GM12874 (cell line): ENCODE measurements at regions not wholly inside any gene's neighbourhood (a gene's known extent, or its start where the extent isn't known, plus 50 kb on each side); places are given as distances from the start of the nearest gene placed in this dataset.

Experiments
- CTCF ChIP-seq: IDR thresholded peaks from 2 replicates; pipeline ENCODE4 v1.5.1; 2011; ENCODE audit warnings: low read depth, mild to moderate bottlenecking, control low read depth, low read length, moderate library complexity; ENCODE audit not compliant: insufficient read depth

DNA sequence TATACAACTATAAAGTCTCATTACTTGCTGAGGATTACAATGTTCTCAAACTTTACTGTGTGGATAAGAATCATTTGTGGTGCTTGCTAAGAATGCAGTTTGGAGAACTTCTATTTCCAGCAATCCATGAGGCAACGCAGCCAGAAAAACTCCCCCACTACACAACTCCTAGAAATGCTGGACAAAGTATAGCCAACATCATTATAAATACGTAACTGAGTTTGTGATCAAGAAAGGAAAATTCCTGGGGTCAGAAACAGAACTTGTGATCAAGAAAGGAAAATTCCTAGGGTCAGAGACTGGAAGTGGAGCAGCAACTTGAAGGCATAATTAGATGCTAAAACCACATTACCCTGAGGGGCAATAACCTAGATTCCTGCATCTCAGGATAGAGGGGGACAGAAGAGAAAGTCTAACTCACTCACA lies 81.1 kb downstream of the MAT2B start:
- no peak for TF ChIP-seq CTCF

DNA sequence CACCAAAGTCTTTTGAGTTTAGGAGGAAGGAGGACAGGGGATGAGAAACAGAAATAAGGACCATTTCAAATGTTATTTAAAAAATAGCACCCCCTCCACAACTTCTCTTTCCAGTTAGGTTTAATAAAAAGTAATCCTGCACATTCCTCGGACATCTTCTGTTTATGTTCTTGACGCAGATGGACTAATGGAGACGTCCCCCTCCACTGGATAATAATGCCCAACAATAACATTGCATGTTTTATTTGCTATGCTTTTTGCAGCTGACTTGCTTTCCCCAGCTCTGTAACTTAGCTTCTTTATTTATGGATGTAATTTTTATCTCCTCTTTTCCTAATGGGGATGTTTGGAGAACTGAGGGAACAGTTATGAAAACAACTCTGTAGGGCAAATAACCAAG lies 89.5 kb downstream of the MAT2B start:
- TF ChIP-seq CTCF: no peak

DNA sequence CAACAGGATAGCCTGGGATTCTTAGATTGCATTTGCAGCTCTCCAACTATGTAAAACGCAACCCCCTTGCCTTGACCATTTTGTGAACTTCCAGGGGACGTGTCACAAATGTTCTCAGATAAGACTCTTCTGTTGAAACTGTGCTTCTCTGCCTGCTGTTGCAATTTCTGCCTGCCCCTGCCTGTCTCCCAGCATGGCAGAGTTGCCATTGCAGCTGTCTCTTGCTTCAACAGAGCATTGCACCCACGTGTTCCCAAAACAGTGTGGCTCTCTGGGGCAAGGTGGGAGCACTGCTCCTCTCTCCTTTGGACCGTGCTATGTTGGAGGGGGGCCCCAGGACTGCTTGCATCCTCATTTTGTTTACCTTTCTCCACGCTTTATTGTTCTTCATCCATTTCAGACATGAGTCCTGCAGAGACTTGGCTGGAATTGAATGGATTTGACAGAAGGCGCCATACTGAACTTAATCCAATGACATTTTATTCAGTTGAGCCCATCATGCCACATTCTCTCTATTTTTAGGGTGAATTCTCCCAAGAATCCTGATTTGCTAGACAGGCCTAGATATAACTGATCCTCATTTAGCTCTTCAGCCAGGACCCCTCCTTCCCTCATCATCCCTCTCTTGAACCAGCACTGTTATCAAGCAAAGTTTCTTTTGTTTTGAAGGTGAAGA lies 90.7 kb downstream of the MAT2B start:
- no peak for TF ChIP-seq CTCF

DNA sequence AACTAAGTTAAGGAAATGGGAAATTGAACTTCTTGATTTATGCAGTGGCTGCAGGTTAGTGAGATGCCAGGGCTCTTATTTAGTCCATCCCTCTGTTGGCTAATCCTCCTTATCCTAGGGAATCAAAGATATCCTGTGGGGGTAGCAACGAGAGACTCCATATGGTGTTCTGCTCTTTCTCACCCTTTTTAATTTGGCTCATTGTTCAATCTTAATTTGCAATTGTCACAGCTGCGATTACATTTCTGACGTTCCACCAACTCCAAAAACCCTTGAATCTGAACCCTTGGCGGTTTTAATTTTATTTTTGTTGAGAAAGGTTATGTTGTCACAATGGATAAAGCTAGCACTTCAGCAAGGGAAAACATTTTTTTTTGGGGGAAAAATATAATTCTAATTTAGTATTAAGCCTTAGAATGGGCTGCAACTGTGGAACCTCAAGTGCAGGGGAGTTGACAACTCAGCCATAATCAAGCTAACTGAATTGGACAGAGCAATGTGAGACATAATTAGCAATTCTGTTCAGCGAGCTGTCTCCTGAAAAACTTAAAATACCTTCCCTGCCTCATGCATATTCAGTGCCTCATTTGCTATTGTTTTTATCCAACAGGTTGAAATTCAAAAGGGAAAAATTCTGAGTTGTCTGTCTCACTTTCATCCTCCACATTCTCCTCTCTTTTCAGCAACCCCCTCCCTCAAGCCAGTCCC lies 91.3 kb downstream of the MAT2B start:
- TF ChIP-seq CTCF: no peak

GRCh38 chr5:163604013-163604412 lies 98.6 kb downstream of the MAT2B start:
- no peak for TF ChIP-seq CTCF

DNA sequence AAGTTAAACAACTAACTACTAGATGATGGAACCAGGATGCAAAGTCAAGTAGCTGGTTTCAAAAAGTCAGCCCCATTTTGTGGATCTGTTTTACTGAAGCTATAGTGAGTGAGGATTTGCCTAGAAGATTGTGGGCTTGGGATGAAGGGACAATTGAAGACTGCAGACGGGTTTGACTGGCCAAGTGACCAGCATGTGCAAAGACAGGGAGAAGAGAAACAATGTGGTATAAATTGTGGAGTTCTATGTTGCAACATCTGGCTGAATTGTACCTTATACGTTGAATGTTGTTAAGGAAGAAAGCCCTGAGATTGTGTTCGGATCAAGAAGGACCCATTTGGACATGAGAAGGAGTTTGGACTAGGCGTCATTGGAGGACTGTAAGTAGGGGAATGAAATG lies 101.8 kb downstream of the MAT2B start:
- no peak for TF ChIP-seq CTCF

DNA sequence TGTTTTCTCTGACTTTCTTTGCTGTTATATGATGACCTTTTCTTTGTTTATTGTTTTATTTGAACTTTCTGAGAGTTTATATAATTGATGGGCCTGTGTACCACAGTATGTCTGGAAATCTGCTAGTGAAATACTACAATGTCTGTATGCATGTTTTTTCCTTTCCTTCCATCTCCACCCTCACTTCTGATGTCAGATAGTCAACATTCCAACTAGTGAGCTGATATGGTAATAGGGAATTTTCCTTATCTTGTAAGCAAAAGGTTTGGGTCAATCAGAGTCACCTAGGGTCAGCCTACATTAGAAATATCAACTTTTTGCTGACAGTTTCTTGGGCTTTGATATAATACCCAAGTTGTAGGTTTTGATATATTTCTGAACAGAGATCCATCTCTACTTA lies 103.2 kb downstream of the MAT2B start:
- TF ChIP-seq CTCF: no peak
